Neural cell (in vitro differentiated cells): ENCODE measurements at regions not wholly inside any gene's neighbourhood (a gene's known extent, or its start where the extent isn't known, plus 50 kb on each side); places are given as distances from the start of the nearest gene placed in this dataset.

Source experiments
- H2AFZ ChIP-seq: fragments of 200-600, 300-800 bp; sonication (generic), shearing (Covaris generic); 2 replicates; pipeline ENCODE4 v1.6.0; 2014; ENCODE audit warnings: low read depth, mild to moderate bottlenecking, antibody characterized with exemption, low read length, moderate library complexity
- H3F3A ChIP-seq: fragments of 200-600 bp; shearing (Covaris generic); 2 replicates; pipeline ENCODE4 v1.6.1; 2016; ENCODE audit warnings: mild to moderate bottlenecking, moderate library complexity, mixed read lengths, antibody characterized with exemption, low read length; ENCODE audit not compliant: insufficient read depth, poor library complexity, severe bottlenecking
- H3K27ac ChIP-seq: fragments of 200-600, 300-800 bp; sonication (generic), shearing (Covaris generic); 2 replicates; pipeline ENCODE4 v1.5.1; 2014; ENCODE audit warnings: mild to moderate bottlenecking, low read length, moderate library complexity
- H3K27me3 ChIP-seq: fragments of 300-800, 200-600 bp; sonication (generic), shearing (Covaris generic); 2 replicates; pipeline ENCODE4 v1.6.0; 2014; ENCODE audit warnings: mild to moderate bottlenecking, low read depth, low read length, moderate library complexity; ENCODE audit not compliant: insufficient read depth
- H3K36me3 ChIP-seq: fragments of 300-800, 200-600 bp; sonication (generic), shearing (Covaris generic); 2 replicates; pipeline ENCODE4 v1.5.1; 2014; ENCODE audit warnings: mild to moderate bottlenecking, antibody characterized with exemption, low read length, moderate library complexity; ENCODE audit not compliant: insufficient read depth
- H3K4me2 ChIP-seq: fragments of 300-800, 200-600 bp; sonication (generic), shearing (Covaris generic); 2 replicates; pipeline ENCODE4 v1.6.0; 2014; ENCODE audit warnings: mild to moderate bottlenecking, low read length
- H3K4me3 ChIP-seq: fragments of 300-800, 200-600 bp; sonication (generic), shearing (Covaris generic); 2 replicates; pipeline ENCODE4 v1.5.1; 2014; ENCODE audit warnings: mild to moderate bottlenecking, low read length, moderate library complexity
- H3K79me2 ChIP-seq: fragments of 200-600 bp; shearing (Covaris generic); replicated peaks from 2 replicates; pipeline ENCODE4 v1.6.0; 2014; ENCODE audit warnings: mild to moderate bottlenecking, low read length, moderate library complexity; ENCODE audit not compliant: insufficient read depth
- H3K9ac ChIP-seq: fragments of 300-800, 200-600 bp; sonication (generic), shearing (Covaris generic); 2 replicates; pipeline ENCODE4 v1.6.1; 2016; ENCODE audit warnings: mild to moderate bottlenecking, low read length, mixed read lengths
- H3K9me2 ChIP-seq: fragments of 200-600 bp; shearing (Covaris generic); 2 replicates; pipeline ENCODE4 v1.6.1; 2016; ENCODE audit warnings: mild to moderate bottlenecking, low read length, mixed read lengths; ENCODE audit not compliant: insufficient read depth
- H3K9me3 ChIP-seq: fragments of 200-600, 300-800 bp; sonication (generic), shearing (Covaris generic); 2 replicates; pipeline ENCODE4 v1.6.1; 2016; ENCODE audit warnings: mild to moderate bottlenecking, mixed run types, low read length, moderate library complexity, mixed read lengths
- H4K20me1 ChIP-seq: fragments of 200-600 bp; shearing (Covaris generic); 2 replicates; pipeline ENCODE4 v1.6.1; 2016; ENCODE audit warnings: mild to moderate bottlenecking, mixed run types; ENCODE audit not compliant: insufficient read depth
- EP300 ChIP-seq: fragments of 450-650 bp; conservative IDR thresholded peaks from 2 replicates; pipeline ENCODE4 v1.6.1; 2014; ENCODE audit warnings: antibody characterized with exemption, mild to moderate bottlenecking, moderate library complexity; ENCODE audit not compliant: poor library complexity, severe bottlenecking
- EZH2 ChIP-seq: fragments of 200-600, 300-800 bp; shearing (Covaris generic), sonication (generic); IDR thresholded peaks from 2 replicates; pipeline ENCODE4 v1.6.1; 2014; ENCODE audit warnings: antibody characterized with exemption, low read length, borderline replicate concordance, mild to moderate bottlenecking; ENCODE audit not compliant: insufficient read depth, poor library complexity, severe bottlenecking
- MXI1 ChIP-seq: fragments of 450-650 bp; conservative IDR thresholded peaks from 2 replicates; pipeline ENCODE4 v1.6.1; 2014; ENCODE audit warnings: antibody characterized with exemption, mild to moderate bottlenecking; ENCODE audit not compliant: poor library complexity, severe bottlenecking
- POLR2AphosphoS5 ChIP-seq: IDR thresholded peaks from 2 replicates; pipeline ENCODE4 v1.6.1; 2012
- RAD21 ChIP-seq: fragments of 450-650 bp; conservative IDR thresholded peaks from 2 replicates; pipeline ENCODE4 v1.6.1; 2014; ENCODE audit warnings: antibody characterized with exemption, mild to moderate bottlenecking, moderate library complexity
- SMC3 ChIP-seq: fragments of 450-650 bp; conservative IDR thresholded peaks from 2 replicates; pipeline ENCODE4 v1.6.1; 2014; ENCODE audit warnings: antibody characterized with exemption, mild to moderate bottlenecking, moderate library complexity; ENCODE audit not compliant: poor library complexity
- TAF1 ChIP-seq: IDR thresholded peaks from 2 replicates; pipeline ENCODE4 v1.6.1; 2012; ENCODE audit warnings: low read depth
- TF ChIP-seq, protein P1 (sequence below): IDR thresholded peaks from 2 replicates; pipeline ENCODE4 v1.6.1; 2012; ENCODE audit warnings: borderline replicate concordance
- TF ChIP-seq, protein P2 (sequence below): fragments of 450-650 bp; IDR thresholded peaks from 2 replicates; pipeline ENCODE4 v1.5.1; 2014; ENCODE audit warnings: antibody characterized with exemption, mild to moderate bottlenecking, moderate library complexity; ENCODE audit not compliant: poor library complexity, severe bottlenecking

DNA sequence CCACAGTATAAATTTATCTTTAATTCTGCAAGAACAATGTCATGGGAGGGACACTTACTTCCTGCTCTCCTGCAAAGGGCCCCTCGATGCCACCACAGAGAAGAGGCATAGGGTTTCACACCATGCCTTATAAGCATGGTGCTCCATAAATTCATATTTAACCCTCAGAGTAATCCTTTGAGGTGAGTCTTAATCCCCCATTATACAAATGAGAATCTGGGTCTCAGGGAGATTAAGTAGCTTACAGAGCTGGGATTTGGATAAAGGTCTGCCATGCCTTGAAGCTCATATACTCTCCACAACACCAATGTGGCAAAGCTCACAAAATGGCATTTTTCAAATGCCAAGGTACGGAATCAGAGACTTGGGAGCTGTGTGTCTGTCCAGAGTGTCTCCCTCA is 268.5 kb upstream of the CCL2 start:
- Histone ChIP-seq H3K27me3 (no peaks in the 10 kb centered on the region), H3K79me2 (no peaks in the 10 kb centered on the region), H3K9me3 (no peaks in the 10 kb centered on the region), H3K27ac (no peak overlapping the region), H3F3A (no peaks in the 10 kb centered on the region), H4K20me1 (no peaks in the 10 kb centered on the region), H3K9ac (no peak overlapping the region), H3K36me3 (no peaks in the 10 kb centered on the region), H3K4me2 (no peak overlapping the region), H3K4me3 (no peak overlapping the region), H3K9me2 (no peaks in the 10 kb centered on the region), H2AFZ (no peak overlapping the region)
- TF ChIP-seq MXI1 (no peak), EZH2 (no peak), TAF1 (no peak), POLR2AphosphoS5 (no peak)

GRCh38 chr17:33987162-33987561 is 267.9 kb upstream of the CCL2 start:
- H2AFZ ChIP-seq, result no peak overlapping the region
- no peak overlapping the region for H3K27ac ChIP-seq
- no peaks in the 10 kb centered on the region for H3K9me3 ChIP-seq
- H3F3A ChIP-seq, result no peaks in the 10 kb centered on the region
- no peaks in the 10 kb centered on the region for H3K79me2 ChIP-seq
- no peaks in the 10 kb centered on the region for H3K36me3 ChIP-seq
- no peak overlapping the region for H3K9ac ChIP-seq
- TF ChIP-seq EZH2 (no peak), TAF1 (no peak), MXI1 (no peak), RAD21 (no peak), POLR2AphosphoS5 (no peak), EP300 (no peak), SMC3 (no peak)
- TF ChIP-seq, protein P1, sequence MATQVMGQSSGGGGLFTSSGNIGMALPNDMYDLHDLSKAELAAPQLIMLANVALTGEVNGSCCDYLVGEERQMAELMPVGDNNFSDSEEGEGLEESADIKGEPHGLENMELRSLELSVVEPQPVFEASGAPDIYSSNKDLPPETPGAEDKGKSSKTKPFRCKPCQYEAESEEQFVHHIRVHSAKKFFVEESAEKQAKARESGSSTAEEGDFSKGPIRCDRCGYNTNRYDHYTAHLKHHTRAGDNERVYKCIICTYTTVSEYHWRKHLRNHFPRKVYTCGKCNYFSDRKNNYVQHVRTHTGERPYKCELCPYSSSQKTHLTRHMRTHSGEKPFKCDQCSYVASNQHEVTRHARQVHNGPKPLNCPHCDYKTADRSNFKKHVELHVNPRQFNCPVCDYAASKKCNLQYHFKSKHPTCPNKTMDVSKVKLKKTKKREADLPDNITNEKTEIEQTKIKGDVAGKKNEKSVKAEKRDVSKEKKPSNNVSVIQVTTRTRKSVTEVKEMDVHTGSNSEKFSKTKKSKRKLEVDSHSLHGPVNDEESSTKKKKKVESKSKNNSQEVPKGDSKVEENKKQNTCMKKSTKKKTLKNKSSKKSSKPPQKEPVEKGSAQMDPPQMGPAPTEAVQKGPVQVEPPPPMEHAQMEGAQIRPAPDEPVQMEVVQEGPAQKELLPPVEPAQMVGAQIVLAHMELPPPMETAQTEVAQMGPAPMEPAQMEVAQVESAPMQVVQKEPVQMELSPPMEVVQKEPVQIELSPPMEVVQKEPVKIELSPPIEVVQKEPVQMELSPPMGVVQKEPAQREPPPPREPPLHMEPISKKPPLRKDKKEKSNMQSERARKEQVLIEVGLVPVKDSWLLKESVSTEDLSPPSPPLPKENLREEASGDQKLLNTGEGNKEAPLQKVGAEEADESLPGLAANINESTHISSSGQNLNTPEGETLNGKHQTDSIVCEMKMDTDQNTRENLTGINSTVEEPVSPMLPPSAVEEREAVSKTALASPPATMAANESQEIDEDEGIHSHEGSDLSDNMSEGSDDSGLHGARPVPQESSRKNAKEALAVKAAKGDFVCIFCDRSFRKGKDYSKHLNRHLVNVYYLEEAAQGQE, result no peak
- TF ChIP-seq, protein P2, sequence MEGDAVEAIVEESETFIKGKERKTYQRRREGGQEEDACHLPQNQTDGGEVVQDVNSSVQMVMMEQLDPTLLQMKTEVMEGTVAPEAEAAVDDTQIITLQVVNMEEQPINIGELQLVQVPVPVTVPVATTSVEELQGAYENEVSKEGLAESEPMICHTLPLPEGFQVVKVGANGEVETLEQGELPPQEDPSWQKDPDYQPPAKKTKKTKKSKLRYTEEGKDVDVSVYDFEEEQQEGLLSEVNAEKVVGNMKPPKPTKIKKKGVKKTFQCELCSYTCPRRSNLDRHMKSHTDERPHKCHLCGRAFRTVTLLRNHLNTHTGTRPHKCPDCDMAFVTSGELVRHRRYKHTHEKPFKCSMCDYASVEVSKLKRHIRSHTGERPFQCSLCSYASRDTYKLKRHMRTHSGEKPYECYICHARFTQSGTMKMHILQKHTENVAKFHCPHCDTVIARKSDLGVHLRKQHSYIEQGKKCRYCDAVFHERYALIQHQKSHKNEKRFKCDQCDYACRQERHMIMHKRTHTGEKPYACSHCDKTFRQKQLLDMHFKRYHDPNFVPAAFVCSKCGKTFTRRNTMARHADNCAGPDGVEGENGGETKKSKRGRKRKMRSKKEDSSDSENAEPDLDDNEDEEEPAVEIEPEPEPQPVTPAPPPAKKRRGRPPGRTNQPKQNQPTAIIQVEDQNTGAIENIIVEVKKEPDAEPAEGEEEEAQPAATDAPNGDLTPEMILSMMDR, result no peak
- H3K9me2 ChIP-seq, result no peaks in the 10 kb centered on the region
- no peaks in the 10 kb centered on the region for H4K20me1 ChIP-seq
- H3K4me2 ChIP-seq, result no peak overlapping the region
- no peak overlapping the region for H3K4me3 ChIP-seq
- no peaks in the 10 kb centered on the region for H3K27me3 ChIP-seq
